NCI-H2227 treated with DMSO at 0.1 percent for 48 hours (cell line): ENCODE measurements at regions not wholly inside any gene's neighbourhood (a gene's known extent, or its start where the extent isn't known, plus 50 kb on each side); places are given as distances from the start of the nearest gene placed in this dataset.
"Not testable (repeated sequence)": the region's sequence is repeated elsewhere in the genome, so short reads cannot be mapped to it uniquely, and the experiment has no call there.

Experiments
- DNase-seq: peaks from one replicate; lab custom pipeline; 2025; lab: John Stamatoyannopoulos, UW

DNA sequence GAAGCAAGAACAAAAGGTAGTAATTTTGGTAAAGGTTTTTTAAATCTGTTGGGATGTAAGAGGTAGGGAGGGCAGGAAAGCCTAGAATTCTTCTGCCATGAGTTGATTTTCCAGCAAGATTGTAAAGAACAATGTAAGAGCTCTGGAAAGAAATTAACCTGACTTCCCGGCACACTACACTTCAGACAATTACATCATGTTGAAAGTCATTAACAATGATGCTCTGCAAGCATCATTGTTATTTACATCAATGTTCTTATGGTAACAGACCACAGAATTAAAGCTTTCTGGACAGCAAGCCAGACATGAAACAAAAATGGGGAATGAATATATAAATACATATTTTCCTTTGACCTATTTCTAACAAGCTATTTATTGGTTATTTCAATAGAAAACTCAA, 342.2 kb downstream of the CEP170 start:
- not testable (repeated sequence) for DNase-seq

DNA sequence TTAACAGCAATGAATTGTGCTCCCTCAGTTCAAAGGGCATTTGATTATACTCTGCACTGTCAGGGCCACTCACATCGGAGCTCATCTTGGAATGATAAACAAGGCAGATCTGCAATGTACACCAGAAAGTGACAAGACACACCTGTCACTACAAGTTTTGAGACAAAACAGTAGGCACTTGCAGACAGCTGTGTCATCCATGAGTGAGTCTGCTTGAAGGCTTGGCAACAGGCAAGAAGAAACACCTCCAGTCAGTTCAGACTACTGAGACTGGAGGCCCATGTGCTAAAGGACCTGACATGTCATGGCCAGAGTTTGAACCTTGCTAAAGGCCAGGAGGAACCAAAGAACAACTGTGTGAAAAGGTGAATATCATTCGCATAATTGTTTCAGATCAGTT, 354.5 kb downstream of the CEP170 start:
- not testable (repeated sequence) for DNase-seq

DNA sequence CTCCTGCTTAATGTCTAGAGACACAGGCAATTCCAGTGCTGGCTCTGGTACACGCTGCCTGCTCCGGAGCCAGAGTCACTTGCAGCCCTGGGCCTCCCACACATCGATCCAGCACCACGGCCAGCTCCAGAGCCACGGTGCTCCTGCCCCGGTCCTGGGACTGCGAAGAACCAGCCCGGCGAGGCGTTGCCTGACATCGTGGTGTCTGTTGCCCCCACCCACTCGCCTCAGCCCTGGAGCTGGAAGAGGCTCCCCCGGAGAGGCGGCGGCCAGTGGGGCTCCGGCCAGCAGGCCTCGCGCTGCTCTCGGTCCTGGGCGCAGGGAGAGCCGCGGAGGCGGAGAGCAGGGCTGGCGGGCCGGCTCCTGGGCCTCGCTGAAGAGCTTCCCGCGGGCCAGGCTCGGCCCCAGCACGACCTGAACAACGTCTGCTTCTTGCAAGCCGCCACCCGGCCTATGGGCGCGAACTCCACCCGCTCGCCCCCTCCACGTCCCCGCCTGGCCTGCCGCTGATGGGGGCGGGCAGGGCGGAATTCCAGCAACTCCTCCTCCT, 364.8 kb downstream of the CEP170 start:
- DNase-seq, result no peak

DNA sequence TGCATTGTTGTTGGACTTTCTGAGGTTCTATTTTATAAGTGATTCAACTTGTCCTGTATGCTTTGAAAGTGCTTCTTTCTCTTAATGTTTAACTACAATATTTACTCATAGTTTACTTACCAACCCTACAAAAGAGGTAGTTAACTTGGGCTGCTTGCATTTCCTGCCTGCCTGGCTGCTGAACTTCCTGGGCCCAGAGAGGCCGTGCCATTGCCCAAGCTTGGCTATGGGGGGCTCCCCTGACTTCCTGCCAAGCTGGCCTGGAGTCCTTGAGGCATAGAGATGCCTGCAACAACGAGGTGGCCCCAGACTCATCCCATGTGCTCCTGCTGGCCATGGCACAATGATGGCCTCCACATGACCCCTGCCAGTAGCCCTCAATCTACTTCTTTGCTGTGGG, 361.6 kb upstream of the PLD5 start:
- no peak for DNase-seq

DNA sequence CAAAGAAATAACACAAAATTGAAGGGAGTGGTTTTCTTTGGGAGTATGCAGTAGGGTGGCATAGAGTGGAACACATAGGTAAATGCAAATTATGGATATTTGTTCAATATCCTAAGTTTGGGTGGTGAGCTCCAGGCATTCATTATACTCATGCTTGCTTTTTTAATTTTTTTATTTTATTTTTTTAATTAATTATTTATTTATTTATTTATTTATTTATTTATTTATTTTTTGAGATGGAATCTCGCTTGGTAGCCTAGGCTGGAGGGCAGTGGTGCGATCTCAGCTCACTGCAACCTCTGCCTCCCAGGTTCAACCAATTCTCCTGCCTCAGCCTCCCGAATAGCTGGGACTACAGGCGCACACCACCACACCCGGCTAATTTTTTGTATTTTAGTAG, 355.5 kb upstream of the PLD5 start:
- DNase-seq, result not testable (repeated sequence)

DNA sequence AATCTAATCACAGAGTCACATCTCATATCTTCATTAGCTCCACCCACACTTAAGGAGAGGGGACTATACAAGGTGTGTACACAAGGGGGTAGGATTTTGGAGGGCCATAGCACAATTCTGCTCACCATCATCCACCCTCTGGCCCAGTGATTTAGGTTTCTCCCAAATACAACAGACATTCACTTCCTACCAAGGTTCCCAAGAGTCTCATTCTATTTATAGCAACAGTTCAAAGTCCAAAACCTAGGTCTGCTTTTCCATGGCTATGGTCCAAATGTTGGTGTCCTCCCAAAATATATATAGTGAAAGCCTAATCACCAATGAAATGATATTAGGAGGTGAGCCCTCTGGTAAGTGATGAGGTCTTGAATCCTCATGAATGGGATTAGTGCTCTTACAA, 353.2 kb upstream of the PLD5 start:
- DNase-seq, result no peak

DNA sequence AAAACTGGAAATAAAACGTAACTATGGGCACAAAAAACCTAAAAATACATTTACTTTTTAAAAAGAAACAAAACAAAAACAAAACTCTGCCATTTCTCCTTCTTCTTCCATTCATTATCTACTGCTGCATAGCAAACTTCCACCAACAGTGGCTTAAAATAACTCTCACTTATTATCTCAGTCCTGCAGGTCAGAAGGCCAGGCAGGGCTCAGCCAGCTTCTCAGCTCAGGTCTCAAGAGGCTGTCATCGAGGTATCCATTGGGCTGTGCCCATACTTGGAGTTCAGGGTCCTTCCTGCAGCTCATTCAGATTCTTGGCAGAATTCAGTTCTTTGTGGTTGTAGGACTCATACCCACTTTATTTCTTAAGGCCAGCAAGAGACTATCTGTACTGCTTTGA, 352.7 kb upstream of the PLD5 start:
- DNase-seq, result peak; percentile 3

DNA sequence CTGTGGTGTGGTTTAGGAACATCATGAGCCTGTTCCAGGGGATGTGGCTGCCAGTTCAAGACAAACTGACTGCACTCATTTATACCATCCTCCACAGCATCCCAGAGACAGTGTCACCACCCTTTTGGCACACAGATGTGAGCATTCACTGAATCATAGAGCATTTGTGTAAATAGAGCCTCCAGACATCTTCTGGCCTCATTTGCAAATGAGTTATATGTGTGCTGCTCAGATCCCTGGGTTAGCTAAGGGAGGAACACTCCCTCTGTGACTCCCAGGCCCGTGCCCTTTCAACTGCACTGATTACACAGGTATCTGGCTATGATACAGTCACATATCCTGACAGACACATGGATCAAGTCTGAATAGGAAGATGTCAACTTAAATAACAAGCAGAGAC, 351.5 kb upstream of the PLD5 start:
- no peak for DNase-seq

DNA sequence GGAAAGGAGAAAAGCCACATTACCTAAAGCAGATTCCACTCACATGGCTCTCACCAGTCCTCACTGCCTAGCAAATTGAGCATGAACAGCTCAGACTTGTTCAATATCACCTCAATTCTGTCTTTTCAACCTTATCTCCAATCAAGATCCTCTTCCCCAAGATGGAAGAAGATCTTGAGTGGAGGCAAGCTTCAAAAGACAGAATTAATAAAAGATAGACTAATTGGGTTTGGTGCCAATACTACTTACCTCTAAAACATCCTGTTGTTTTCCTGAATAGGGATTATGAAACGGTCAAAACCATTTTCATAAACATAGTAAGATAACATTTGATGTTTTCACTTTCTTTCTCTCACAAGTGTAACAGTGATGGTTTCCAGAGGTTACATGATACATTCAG, 349.2 kb upstream of the PLD5 start:
- DNase-seq, result no peak

DNA sequence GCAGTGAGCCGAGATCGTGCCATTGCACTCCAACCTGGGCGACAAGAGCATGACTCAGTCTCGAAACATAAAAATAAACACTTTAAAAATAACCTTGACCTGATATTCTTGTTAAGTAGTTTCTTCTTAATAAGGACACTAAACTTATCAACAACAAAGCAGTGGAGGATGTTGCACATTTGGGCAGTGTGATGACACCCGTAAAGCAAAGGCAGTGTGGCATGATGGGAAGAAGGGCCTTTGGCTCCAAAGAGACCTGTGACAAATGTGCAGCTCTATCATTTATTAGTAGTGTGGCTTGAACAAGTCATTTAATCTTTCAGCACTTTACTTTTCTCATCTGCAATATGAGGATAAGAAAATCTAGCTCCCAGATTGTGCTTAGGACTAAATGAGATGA, 348.0 kb upstream of the PLD5 start:
- no peak for DNase-seq

DNA sequence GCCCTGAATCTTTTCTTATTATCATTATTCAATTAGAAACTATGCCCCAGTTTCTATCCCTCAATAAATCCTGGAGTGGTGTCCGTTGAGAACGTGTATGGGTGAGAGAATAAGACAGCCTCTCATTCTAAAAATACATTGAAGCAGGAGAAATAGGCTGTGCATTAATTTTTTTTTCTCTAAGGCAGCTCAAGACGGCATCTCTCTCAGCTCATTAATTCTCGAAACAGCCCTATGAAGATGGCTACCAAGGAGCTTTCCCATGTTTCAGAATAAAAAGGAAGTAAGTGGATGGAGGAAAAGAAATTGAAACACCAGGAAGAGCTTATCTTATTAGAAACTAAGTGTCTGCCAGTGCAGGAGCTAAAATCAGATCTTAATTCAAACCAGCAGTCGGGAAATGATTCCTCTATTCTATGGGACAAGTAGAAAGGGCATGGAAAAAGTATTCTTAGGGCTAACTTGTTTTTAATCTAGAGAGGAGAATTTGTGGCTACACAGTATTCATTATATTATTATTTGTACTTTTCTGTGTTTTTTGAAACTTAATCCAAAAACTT, 347.1 kb upstream of the PLD5 start:
- DNase-seq, result no peak

DNA sequence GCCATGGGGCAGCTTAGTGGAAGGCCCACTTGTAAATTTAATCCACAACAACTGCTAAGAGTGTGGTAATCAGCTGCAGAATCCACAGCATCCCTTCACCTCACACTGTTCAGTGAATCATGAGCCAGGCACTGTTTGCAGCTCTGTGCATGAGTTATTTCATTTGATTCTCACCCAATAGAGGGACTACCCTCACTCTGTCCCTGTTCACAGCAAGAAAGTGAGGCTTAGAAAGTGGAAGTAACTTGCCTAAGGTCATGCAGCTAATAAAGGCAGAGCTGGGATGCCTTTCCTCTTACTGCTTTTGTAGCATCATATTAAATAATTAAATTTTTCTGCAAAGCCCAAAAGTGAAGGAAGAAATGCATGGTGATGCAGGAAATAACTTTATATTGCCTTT, 346.5 kb upstream of the PLD5 start:
- no peak for DNase-seq

DNA sequence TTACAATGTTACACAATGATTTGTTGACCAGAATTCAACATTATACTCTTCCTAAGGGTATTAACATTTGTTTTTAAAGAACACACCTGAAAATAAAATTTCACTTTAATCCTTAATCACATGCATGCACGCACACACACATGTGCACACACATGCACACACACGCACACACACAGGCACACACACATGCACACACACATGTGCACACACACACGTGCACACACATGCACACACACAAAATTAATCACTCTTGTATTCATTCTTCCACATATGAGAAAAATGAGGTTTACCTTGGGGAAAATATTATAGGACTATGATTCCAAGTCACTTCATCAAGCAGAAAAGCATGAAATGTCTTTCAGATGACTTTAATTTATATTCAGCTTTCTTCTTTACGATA, 331.8 kb upstream of the PLD5 start:
- no peak for DNase-seq

DNA sequence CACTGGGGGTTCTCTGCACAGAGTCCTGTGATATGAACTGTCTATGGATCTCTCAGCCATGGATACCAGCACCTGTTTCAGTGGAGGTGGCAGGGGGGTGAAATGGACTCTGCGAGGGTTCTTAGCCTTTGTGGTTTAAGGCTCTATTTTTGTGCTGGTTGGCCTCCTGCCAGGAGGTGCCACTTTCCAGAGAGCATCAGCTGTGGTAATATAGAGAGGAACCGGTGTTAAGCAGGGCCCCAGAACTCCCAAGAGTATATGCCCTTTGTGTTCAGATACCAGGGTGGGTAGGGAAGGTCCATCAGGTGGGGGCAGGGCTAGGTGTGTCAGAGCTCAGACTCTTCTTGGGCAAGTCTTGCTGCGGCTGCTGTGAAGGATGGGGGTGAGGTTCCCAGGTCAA, 330.0 kb upstream of the PLD5 start:
- DNase-seq, result no peak

DNA sequence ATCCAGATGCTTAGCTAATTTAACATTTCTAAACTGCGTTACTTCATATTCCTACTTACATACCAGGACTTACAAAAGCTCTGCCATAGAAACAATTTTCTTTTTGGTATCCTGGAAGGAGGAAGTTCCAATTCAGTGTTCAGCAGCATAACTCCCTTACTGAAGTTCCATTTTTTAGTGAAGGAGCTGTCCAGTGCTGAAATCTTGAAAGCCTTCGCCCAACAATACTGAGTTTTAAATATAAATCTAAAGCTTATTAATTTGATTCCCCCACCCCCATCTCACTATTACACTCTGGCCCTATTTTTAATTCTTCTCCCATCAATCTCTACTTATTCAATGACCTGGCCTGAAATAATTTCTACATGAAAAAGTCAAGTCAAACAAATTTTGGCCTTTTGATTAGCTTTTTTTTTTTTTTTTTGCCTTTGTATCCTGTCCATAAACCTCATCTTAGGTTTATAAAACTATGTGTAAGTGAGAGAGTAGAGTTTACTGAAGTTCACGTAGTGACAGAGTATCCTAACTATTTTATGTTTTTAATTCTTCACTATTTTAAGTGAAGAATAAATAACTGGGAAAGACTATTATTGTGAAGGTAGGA, 323.0 kb upstream of the PLD5 start:
- no peak for DNase-seq

DNA sequence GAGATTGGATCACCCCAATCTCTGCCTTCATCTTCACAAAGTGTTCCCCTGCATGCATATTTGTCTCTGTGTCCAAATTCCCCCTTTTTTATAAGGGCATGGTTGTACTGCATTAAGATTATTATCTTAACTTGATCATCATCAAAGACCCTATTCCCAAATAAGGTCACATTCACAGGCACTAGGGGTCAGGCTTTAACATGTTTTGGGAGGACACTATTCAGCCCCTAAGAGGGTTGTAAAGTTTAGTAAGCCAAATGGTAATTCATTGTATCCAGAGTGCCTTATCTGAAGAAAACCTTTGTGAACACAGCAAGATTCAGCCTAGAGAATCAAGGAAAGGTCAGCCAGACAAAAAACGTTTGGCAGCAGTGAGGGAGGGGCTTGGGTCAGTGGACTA, 317.6 kb upstream of the PLD5 start:
- DNase-seq, result no peak

DNA sequence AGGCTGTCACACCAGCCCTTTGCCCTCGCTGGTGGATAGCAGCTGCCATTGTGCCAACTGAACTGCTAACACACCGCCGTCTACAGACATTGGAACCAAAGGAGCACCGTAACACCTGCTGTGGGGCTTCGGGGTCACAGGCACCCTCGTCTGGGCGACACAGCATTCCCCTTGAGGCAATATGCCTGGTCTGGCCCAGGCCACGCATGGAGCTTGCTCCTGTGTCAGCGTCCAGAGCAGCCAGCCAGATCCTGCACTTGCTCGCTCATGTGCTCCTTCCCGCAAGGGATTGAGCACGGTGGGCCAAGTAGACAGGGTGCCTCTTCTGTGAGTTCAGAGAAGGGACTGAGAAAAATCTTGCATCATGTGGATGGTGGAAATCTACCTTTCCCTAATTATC, 314.6 kb upstream of the PLD5 start:
- DNase-seq, result no peak

DNA sequence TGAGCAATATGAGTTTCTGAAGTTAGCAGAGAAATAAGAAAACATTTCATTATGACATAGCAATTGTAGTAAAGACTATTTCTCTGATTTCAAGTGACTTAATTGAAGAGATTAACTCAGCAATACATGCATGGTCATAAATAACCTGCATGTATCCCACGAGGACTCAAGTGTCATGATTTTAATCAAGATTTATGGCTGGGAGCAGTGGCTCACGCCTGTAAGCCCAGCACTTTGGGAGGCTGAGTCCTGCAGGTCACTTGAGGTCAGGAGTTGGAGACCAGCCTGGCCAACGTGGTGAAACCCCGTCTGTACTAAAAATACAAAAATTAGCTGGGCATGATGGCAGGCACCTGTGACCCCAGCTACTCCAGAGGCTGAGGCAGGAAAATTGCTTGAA, 311.9 kb upstream of the PLD5 start:
- DNase-seq, result no peak

DNA sequence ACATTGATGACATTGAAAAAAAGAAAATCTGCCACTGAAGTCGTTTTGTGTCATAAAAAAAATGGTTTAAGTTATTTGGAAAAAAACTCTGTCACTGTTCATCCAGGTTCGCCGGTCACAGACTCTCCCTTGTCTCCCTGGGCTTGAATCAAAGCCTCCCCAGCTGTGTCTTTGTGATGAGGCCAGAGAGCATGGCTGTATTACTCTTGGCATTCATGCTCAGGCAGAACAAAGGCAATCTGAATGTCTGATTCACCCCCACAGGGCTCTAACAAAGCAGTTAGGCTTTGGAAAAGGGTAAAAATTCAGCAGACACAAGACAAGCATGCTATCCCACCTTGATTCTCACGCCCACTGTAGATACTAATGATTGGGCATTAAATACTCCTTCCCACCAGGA, 304.3 kb upstream of the PLD5 start:
- no peak for DNase-seq

DNA sequence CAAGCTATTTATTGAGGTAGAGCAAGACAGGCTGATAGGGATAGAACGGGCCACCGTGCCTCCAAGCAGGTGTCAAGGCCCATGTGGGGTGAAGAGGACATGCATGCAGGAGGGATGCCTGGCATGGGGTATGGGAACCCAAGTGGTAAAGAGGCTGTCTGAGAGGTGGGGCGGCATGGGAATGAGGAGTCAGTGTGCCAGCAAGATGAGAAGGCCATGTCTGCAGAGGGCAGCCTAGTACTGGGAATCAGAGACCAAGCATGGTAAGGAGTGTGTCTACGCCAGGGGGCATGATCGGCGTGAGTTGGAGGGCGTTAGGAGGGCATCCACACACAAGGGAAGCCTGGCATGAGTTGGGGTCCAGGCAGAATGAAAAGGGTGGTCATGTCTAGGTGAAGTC, 303.7 kb upstream of the PLD5 start:
- no peak for DNase-seq

DNA sequence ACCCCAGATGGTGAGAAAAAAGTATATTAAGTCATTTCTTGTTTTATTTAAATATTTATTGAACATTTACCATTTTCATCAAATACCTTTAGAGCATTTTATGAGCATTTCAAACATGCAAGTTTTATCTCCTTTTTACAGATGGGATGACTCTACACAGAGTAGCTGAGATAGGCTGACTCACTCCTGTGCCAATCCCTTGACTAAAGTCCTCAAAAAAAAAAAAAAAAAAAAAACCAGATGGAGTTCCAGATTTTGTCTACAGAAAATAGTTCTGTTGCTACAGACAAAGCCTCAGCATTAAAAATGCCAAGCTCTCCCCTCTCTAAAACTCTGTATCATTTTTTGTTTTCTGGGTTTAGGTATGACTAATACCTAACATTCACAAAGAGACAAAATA, 303.0 kb upstream of the PLD5 start:
- no peak for DNase-seq

DNA sequence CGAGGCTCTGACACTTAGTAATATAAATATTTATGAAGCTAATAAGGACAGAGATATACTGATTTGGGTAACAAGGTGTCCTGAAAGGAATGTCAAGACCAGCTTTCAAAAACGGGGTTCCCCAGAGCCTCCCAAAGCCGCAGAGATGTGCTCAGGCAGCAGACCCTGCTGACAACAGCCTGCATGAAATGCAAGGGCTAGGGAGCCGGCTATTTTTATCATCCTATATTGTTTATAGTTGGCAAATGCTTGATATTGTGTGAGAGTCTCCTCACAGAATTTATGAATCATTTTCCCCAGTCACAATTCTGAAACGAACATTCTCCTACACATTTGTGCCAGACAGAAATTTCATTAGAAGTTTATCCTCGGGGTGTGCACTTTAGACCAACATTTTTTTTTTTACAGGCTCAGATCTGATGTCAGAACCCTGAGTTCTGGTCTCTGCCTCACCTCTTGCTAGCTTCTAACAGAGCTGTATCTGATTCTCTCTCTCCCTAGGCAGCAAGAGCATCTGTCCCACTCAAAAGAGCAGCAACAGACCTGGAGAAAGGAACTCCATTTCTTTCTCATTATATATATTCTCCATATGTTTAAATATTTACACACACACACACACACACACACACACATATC, 302.3 kb upstream of the PLD5 start:
- no peak for DNase-seq

DNA sequence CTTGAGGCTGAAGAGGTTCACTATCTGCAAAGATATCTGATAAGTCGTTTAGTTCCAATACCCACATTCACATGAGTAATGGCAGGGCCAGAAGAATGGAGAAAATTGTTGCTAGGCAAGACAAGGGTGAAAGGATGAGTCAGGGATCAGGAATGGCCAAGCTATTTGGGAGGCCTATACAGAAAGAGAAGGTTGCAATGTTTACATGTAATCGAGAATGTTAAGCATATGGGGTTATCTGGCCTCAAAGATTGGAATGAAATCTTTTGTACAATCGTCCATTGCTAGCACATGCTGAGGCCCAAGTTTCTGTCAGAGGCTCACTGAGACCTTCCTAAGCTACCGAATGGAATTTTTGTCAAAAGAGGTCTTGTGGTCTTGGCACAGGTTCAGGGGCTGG, 299.9 kb upstream of the PLD5 start:
- DNase-seq, result no peak
